ENCODE measurements at regions not wholly inside any gene's neighbourhood (a gene's known extent, or its start where the extent isn't known, plus 50 kb on each side); places are given as distances from the start of the nearest gene placed in this dataset.
"Not testable (repeated sequence)": the region's sequence is repeated elsewhere in the genome, so short reads cannot be mapped to it uniquely, and the experiment has no call there.

DNA sequence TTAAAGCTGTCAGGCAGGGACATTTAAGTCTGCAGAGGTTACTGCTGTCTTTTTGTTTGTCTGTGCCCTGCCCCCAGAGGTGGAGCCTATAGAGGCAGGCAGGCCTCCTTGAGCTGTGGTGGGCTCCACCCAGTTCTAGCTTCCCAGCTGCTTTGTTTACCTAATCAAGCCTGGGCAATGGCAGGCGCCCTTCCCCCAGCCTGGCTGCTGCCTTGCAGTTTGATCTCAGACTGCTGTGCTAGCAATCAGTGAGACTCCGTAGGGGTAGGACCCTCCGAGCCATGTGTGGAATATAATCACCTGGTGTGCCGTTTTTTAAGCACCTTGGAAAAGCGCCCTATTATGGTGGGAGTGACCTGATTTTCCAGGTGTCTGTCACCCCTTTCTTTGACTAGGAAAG lies 703.5 kb upstream of the MANEA start:
- TF ChIP-seq, protein P1, sequence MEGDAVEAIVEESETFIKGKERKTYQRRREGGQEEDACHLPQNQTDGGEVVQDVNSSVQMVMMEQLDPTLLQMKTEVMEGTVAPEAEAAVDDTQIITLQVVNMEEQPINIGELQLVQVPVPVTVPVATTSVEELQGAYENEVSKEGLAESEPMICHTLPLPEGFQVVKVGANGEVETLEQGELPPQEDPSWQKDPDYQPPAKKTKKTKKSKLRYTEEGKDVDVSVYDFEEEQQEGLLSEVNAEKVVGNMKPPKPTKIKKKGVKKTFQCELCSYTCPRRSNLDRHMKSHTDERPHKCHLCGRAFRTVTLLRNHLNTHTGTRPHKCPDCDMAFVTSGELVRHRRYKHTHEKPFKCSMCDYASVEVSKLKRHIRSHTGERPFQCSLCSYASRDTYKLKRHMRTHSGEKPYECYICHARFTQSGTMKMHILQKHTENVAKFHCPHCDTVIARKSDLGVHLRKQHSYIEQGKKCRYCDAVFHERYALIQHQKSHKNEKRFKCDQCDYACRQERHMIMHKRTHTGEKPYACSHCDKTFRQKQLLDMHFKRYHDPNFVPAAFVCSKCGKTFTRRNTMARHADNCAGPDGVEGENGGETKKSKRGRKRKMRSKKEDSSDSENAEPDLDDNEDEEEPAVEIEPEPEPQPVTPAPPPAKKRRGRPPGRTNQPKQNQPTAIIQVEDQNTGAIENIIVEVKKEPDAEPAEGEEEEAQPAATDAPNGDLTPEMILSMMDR (IDR thresholded peaks at IDR 0.05), result not testable (repeated sequence)
- TF ChIP-seq POLR2A (IDR thresholded peaks at IDR 0.05), result not testable (repeated sequence)
